ENCODE measurements at regions not wholly inside any gene's neighbourhood (a gene's known extent, or its start where the extent isn't known, plus 50 kb on each side); places are given as distances from the start of the nearest gene placed in this dataset.

GRCh38 chr17:37831492-37831891 is 86.6 kb upstream of the HNF1B start:
- Histone ChIP-seq H3K14ac (replicated peaks; ENCODE audit: low read depth, low read length) (no peak overlapping the region), H4K8ac (ENCODE audit: low read depth in 2 of 2, low read length in 2 of 2) (no peak overlapping the region), H3K4me1 (ENCODE audit: control insufficient read depth, insufficient read depth, low read length) (peaks cover 11% of the 10 kb centered on the region), H3K27me3 (ENCODE audit: control insufficient read depth, insufficient read depth, low read length) (peaks cover 6% of the 10 kb centered on the region), H3K9ac (ENCODE audit: low read depth, low read length) (no peak overlapping the region), H3K56ac (ENCODE audit: extremely low read depth, insufficient read depth, low read length) (no peak overlapping the region), H3K79me1 (ENCODE audit: low read depth in 1 of 2, low read length in 2 of 2) (no peaks in the 10 kb centered on the region), H3K27ac (ENCODE audit: insufficient read depth, low read length) (no peak overlapping the region), H3K23ac (ENCODE audit: low read depth, low read length) (no peak overlapping the region), H2AK5ac (ENCODE audit: low read depth, low read length) (no peak overlapping the region), H3K9me1 (ENCODE audit: insufficient read depth, low read length) (peaks cover 21% of the 10 kb centered on the region), H3K4me3 (ENCODE audit: insufficient read depth, low read depth, low read length) (no peak overlapping the region), H2AK9ac (replicated peaks; ENCODE audit: low read depth, low read length, poor library complexity) (no peak overlapping the region), H4K20me1 (ENCODE audit: insufficient read depth, low read length) (no peaks in the 10 kb centered on the region), H3K4me2 (ENCODE audit: low read depth, low read length) (no peak overlapping the region), H3K4ac (ENCODE audit: low read depth, low read length) (no peak overlapping the region), H3K36me3 (ENCODE audit: control insufficient read depth, insufficient read depth, low read length) (no peaks in the 10 kb centered on the region), H2AFZ (replicated peaks; ENCODE audit: low read length, poor library complexity) (no peak overlapping the region), H2BK5ac (ENCODE audit: low read depth, low read length, poor library complexity, severe bottlenecking) (no peak overlapping the region), H2BK15ac (ENCODE audit: low read depth, low read length) (no peak overlapping the region), H3K9me3 (ENCODE audit: control insufficient read depth, insufficient read depth, low read length) (no peaks in the 10 kb centered on the region), H2BK20ac (ENCODE audit: low read depth, low read length) (no peak overlapping the region), H4K91ac (ENCODE audit: insufficient read depth, low read depth, low read length) (no peak overlapping the region), H4K5ac (ENCODE audit: low read depth, low read length) (no peak overlapping the region), H3K18ac (ENCODE audit: low read depth, low read length) (no peak overlapping the region), H2BK120ac (ENCODE audit: low read depth, low read length) (no peak overlapping the region)
- ATAC-seq (ENCODE audit: low read depth) (no peak), DNase-seq (no peak)
- dilution Hi-C loops (cut with HindIII; ENCODE audit: low sequenced_read_pairs, unreplicated experiment): no loop called here
- in situ Hi-C loops (cut with MboI; ENCODE audit: low sequenced_read_pairs): no loop called here
- TF ChIP-seq CTCF (conservative IDR thresholded peaks at IDR 0.05; ENCODE audit: low read depth, low read length): no peak
- no peak for TF ChIP-seq RCOR1 (IDR thresholded peaks at IDR 0.05; ENCODE audit: insufficient replicate concordance, low read length)
- no peak for TF ChIP-seq ELK1 (IDR thresholded peaks at IDR 0.05; ENCODE audit: borderline replicate concordance, low read depth, low read length)
- TF ChIP-seq BHLHE40 (IDR thresholded peaks at IDR 0.05; ENCODE audit: low read depth, low read length): no peak
- no peak for TF ChIP-seq CHD1 (IDR thresholded peaks at IDR 0.05; ENCODE audit: low read depth, low read length)
- TF ChIP-seq FOS (IDR thresholded peaks at IDR 0.05; ENCODE audit: low read depth, low read length): no peak
- no peak for TF ChIP-seq MAFK (IDR thresholded peaks at IDR 0.05; ENCODE audit: low read depth, low read length)
- no peak for TF ChIP-seq MAZ (IDR thresholded peaks at IDR 0.05; ENCODE audit: borderline replicate concordance, low read depth, low read length)
- no peak for TF ChIP-seq SMC3 (IDR thresholded peaks at IDR 0.05; ENCODE audit: low read depth, low read length)
- no peak for TF ChIP-seq POLR2A (IDR thresholded peaks at IDR 0.05; ENCODE audit: low read depth, low read length)
- TF ChIP-seq CEBPB (IDR thresholded peaks at IDR 0.05; ENCODE audit: low read depth, low read length): no peak
- TF ChIP-seq RFX5 (IDR thresholded peaks at IDR 0.05; ENCODE audit: low read depth, low read length): no peak
- TF ChIP-seq RAD21 (IDR thresholded peaks at IDR 0.05; ENCODE audit: low read length): no peak
- TF ChIP-seq USF2 (IDR thresholded peaks at IDR 0.05; ENCODE audit: low read depth, low read length): no peak
- TF ChIP-seq MXI1 (IDR thresholded peaks at IDR 0.05; ENCODE audit: borderline replicate concordance, low read depth, low read length): no peak
- no peak for TF ChIP-seq NFE2L2 (IDR thresholded peaks at IDR 0.05; ENCODE audit: low read depth, low read length)
- CTCF ChIA-PET: no interaction called here
- BruUV-seq (replicated peaks): no TSS peak
- POLR2A ChIA-PET (ENCODE audit: unreplicated experiment): no interaction called here
- WGBS, 2 experiments (ENCODE audit: extremely low coverage in 2 of 2, insufficient read length in 1 of 2): 95% methylated on average over 4 of the region's 5 CpGs; no CpG with 5 or more reads in 1 of the 2 experiments
- intact Hi-C loops (cut with micrococcal nuclease): no loop called here
